ENCODE measurements at regions not wholly inside any gene's neighbourhood (a gene's known extent, or its start where the extent isn't known, plus 50 kb on each side); places are given as distances from the start of the nearest gene placed in this dataset.

DNA sequence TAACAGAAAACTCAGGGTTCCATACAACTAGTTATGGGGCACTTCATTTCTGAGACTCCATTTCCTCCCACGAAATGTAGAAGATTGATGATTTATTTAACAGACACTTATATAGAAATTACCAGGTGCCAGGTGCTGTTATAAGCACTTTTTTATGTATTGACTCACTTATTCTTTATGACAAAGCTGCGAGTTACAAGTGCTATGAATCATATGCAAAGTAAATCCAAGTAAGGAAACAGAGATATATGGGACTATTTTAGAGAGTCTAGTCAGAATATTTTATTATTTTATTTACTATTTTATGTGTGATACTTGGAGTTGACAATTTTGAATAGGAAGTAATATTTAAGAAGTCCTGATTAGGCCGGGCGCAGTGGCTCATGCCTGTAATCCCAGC lies 822.8 kb upstream of the C9orf72 start:
- Histone ChIP-seq H3K79me2 (ENCODE audit: low read depth) (no peaks in the 10 kb centered on the region), H4K20me1 (ENCODE audit: low read depth) (no peaks in the 10 kb centered on the region), H3K4me1 (no peaks in the 10 kb centered on the region), H3K4me3 (no peak overlapping the region), H3K27ac (no peak overlapping the region), H3K4me2 (no peak overlapping the region), H3K9me3 (ENCODE audit: low read depth) (no peaks in the 10 kb centered on the region), H3K27me3 (no peaks in the 10 kb centered on the region), H3F3A (ENCODE audit: low read depth) (no peaks in the 10 kb centered on the region), H3K9ac (no peak overlapping the region), H2AFZ (replicated peaks) (no peak overlapping the region), H3K36me3 (no peaks in the 10 kb centered on the region)
- no peaks in the 10 kb centered on the region for H3K9me3 Mint-ChIP-seq
- H3K4me1 Mint-ChIP-seq = no peaks in the 10 kb centered on the region
- H3K4me3 Mint-ChIP-seq = no peak overlapping the region
- no peak overlapping the region for H3K27ac Mint-ChIP-seq
- TF ChIP-seq, protein P1, sequence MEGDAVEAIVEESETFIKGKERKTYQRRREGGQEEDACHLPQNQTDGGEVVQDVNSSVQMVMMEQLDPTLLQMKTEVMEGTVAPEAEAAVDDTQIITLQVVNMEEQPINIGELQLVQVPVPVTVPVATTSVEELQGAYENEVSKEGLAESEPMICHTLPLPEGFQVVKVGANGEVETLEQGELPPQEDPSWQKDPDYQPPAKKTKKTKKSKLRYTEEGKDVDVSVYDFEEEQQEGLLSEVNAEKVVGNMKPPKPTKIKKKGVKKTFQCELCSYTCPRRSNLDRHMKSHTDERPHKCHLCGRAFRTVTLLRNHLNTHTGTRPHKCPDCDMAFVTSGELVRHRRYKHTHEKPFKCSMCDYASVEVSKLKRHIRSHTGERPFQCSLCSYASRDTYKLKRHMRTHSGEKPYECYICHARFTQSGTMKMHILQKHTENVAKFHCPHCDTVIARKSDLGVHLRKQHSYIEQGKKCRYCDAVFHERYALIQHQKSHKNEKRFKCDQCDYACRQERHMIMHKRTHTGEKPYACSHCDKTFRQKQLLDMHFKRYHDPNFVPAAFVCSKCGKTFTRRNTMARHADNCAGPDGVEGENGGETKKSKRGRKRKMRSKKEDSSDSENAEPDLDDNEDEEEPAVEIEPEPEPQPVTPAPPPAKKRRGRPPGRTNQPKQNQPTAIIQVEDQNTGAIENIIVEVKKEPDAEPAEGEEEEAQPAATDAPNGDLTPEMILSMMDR (IDR thresholded peaks at IDR 0.05) = no peak
- TF ChIP-seq EZH2 (IDR thresholded peaks at IDR 0.05) (no peak), EZH2phosphoT487 (IDR thresholded peaks at IDR 0.05) (no peak)
- H3K27me3 Mint-ChIP-seq (ENCODE audit: insufficient read depth, low read depth) = no peaks in the 10 kb centered on the region
- DNase-seq (ENCODE audit: low spot score) = no peak
- no peaks in the 10 kb centered on the region for H3K36me3 Mint-ChIP-seq

DNA sequence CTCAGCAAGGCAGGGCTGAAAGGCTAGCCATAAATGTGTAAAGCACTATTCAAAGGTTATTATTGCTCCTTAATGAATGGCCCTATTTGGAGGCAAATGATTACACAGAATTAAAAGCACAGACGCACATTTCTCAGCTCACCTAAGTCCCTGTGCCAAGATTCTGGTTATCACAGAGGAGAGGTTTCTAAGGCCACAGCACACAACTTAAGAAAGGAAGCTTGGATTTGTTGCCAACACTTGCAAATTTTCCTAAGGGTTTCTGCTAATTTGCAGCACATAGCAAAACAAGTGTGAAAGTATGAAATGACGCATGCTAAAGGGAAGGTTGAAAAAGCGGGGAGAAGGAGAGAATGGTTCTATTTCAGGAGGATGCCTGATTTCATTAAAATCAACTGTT lies 834.1 kb upstream of the C9orf72 start:
- H2AFZ ChIP-seq (replicated peaks) = peak overlapping the region; percentile 71
- no peaks in the 10 kb centered on the region for H3K9me3 Mint-ChIP-seq

DNA sequence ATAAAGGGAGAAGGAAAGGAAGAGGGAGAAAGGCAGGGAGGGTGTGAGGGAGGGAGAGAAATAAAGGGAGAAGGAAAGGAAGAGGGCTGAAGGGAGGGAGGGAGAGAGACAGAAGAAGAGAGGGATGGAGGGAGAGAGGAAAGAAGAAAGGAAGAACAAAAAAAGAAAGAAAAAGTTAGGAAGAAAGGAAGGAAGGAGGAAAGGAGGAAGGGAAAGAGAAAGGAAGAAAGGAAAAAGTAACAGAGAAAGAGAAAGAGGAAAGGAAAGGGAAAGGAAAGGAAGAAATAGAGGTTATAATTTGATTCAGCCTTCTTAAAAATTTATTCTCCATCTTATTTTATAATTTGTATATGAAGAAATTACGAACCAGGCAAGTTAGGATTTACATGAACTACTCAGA lies 836.6 kb upstream of the C9orf72 start:
- Mint-ChIP-seq H3K27me3 (ENCODE audit: insufficient read depth, low read depth) (peaks cover 4% of the 10 kb centered on the region), H3K9me3 (no peaks in the 10 kb centered on the region), H3K4me3 (no peak overlapping the region), H3K4me1 (peaks cover 16% of the 10 kb centered on the region), H3K27ac (no peak overlapping the region), H3K36me3 (no peaks in the 10 kb centered on the region)
- Histone ChIP-seq H3K27me3 (no peaks in the 10 kb centered on the region), H3K4me2 (no peak overlapping the region), H3F3A (ENCODE audit: low read depth) (no peaks in the 10 kb centered on the region), H3K4me1 (peaks cover 27% of the 10 kb centered on the region), H3K4me3 (no peak overlapping the region), H3K27ac (no peak overlapping the region), H2AFZ (replicated peaks) (peak overlapping the region; percentile 74), H4K20me1 (ENCODE audit: low read depth) (no peaks in the 10 kb centered on the region), H3K79me2 (ENCODE audit: low read depth) (no peaks in the 10 kb centered on the region), H3K9ac (no peak overlapping the region), H3K9me3 (ENCODE audit: low read depth) (no peaks in the 10 kb centered on the region), H3K36me3 (no peaks in the 10 kb centered on the region)
- TF ChIP-seq, protein P1 (IDR thresholded peaks at IDR 0.05) = no peak
- TF ChIP-seq EZH2 (IDR thresholded peaks at IDR 0.05) = no peak
- TF ChIP-seq EZH2phosphoT487 (IDR thresholded peaks at IDR 0.05) = no peak
- no peak for DNase-seq (ENCODE audit: low spot score)

More for the DNA sequence above, 834.1 kb upstream of the C9orf72 start:
- Histone ChIP-seq H3K4me2 (no peak overlapping the region), H3F3A (ENCODE audit: low read depth) (no peaks in the 10 kb centered on the region), H3K9ac (no peak overlapping the region), H3K79me2 (ENCODE audit: low read depth) (no peaks in the 10 kb centered on the region), H3K27me3 (no peaks in the 10 kb centered on the region), H3K4me3 (no peak overlapping the region), H4K20me1 (ENCODE audit: low read depth) (no peaks in the 10 kb centered on the region), H3K27ac (no peak overlapping the region), H3K36me3 (no peaks in the 10 kb centered on the region), H3K4me1 (peaks cover 9% of the 10 kb centered on the region), H3K9me3 (ENCODE audit: low read depth) (no peaks in the 10 kb centered on the region)
- no peaks in the 10 kb centered on the region for H3K36me3 Mint-ChIP-seq
- H3K27ac Mint-ChIP-seq = no peak overlapping the region
- H3K27me3 Mint-ChIP-seq (ENCODE audit: insufficient read depth, low read depth) = peaks cover 3% of the 10 kb centered on the region
- DNase-seq (ENCODE audit: low spot score) = no peak
- no peak for TF ChIP-seq EZH2 (IDR thresholded peaks at IDR 0.05)
- TF ChIP-seq EZH2phosphoT487 (IDR thresholded peaks at IDR 0.05) = no peak
- TF ChIP-seq, protein P1 (IDR thresholded peaks at IDR 0.05) = no peak
- H3K4me3 Mint-ChIP-seq = no peak overlapping the region
- peaks cover 6% of the 10 kb centered on the region for H3K4me1 Mint-ChIP-seq

Measured in neural progenitor cell (in vitro differentiated cells).